ENCODE measurements at regions not wholly inside any gene's neighbourhood (a gene's known extent, or its start where the extent isn't known, plus 50 kb on each side); places are given as distances from the start of the nearest gene placed in this dataset.

DNA sequence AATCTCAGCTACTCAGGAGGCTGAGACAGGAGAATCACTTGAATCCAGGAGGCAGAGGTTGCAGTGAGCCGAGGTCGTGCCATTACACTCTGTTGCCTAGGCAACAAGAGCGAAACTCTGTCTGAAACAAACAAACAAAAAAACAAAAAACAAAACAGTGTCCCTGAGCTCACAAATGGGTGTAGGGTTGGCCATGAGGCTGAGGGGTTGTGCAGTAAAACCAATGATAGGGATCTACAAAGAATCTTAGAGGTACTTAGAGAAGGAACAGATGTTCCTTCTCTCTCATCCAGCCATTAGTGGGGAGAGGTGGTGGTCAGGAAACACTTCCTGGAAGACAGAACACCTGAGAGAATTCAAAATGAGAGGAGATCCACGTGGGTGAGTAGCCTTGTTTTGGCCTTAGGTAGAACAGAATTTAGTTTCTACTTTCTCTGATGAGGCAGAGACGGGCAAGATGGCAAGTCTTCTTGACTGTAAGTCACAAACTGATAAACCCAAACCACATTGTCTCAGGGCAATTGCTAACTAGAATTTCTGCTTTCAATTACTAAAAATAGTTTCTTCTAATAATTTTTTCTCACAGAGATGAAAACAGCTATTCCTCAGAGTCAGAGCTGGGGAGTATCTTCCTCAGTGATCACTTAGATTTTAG lies 61.5 kb upstream of the PPM1B start:
- DNase-seq, result no peak
- Histone ChIP-seq H3K4me1 (no peaks in the 10 kb centered on the region), H3K27me3 (replicated peaks in 1 of 7) (no peaks in the 10 kb centered on the region), H3K27ac (no peak overlapping the region), H3K4me3 (no peak overlapping the region), H3K9me3 (no peaks in the 10 kb centered on the region), H3K36me3 (no peaks in the 10 kb centered on the region)
- 69 to 78% (median 73%) methylated on average over 5 of the region's 5 CpGs for WGBS, 5 donors
- intact Hi-C loops (cut with DNase I; ENCODE audit: low total_unique reads), result no loop called here
- TF ChIP-seq POLR2AphosphoS5 (IDR thresholded peaks at IDR 0.05) (no peak), POLR2A (IDR thresholded peaks at IDR 0.05) (no peak)
- TF ChIP-seq, protein P1, sequence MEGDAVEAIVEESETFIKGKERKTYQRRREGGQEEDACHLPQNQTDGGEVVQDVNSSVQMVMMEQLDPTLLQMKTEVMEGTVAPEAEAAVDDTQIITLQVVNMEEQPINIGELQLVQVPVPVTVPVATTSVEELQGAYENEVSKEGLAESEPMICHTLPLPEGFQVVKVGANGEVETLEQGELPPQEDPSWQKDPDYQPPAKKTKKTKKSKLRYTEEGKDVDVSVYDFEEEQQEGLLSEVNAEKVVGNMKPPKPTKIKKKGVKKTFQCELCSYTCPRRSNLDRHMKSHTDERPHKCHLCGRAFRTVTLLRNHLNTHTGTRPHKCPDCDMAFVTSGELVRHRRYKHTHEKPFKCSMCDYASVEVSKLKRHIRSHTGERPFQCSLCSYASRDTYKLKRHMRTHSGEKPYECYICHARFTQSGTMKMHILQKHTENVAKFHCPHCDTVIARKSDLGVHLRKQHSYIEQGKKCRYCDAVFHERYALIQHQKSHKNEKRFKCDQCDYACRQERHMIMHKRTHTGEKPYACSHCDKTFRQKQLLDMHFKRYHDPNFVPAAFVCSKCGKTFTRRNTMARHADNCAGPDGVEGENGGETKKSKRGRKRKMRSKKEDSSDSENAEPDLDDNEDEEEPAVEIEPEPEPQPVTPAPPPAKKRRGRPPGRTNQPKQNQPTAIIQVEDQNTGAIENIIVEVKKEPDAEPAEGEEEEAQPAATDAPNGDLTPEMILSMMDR (IDR thresholded peaks at IDR 0.05 in 8 of 11, conservative IDR thresholded peaks at IDR 0.05 in 3 of 11), result no peak

DNA sequence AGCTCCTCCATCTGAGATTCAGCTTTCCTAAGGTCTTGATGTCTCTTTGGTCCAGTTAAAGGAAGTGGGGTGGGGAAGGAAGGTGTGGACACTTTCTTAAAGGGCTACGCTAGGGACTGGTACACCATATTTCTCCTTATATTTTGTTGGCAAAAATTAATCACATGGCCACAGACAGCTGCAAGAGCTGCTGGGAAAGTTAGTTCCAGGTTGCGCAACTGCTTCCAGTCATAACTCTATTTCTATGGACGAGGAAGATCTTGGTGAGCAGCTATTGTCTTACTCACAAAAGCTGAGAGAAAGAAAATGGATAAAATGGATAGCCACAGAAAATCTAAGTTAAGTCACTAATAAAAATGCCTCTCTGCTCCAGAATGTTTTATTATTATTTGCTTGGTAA lies 60.7 kb upstream of the PPM1B start:
- intact Hi-C loops (cut with DNase I; ENCODE audit: low total_unique reads), result no loop called here

DNA sequence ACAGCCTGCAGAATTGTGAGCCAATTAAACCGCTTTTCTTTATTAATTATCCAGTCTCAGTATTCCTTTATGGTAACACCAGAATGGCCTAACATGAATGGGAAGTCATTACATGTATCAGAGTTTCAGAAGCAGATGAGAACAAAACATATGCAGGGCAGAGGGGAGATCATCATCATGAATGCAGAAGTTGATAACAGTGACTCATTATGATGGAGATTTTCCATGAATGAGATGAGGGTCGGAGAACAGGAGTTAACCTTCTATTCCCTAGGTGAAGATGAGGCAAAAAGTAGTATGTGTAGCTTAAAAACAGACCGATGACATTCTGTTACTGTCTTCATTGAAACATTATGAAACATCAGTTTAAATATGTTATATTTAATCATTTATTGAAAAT lies 59.5 kb upstream of the PPM1B start:
- no peaks in the 10 kb centered on the region for H3K27me3 ChIP-seq (replicated peaks in 1 of 7)
- DNase-seq, result no peak
- H3K36me3 ChIP-seq, result no peaks in the 10 kb centered on the region
- no peaks in the 10 kb centered on the region for H3K4me1 ChIP-seq
- intact Hi-C loops (cut with DNase I; ENCODE audit: low total_unique reads), result no loop called here
- no peaks in the 10 kb centered on the region for H3K9me3 ChIP-seq
- no peak overlapping the region for H3K27ac ChIP-seq
- TF ChIP-seq, protein P1 (IDR thresholded peaks at IDR 0.05 in 8 of 11, conservative IDR thresholded peaks at IDR 0.05 in 3 of 11), result no peak
- TF ChIP-seq POLR2AphosphoS5 (IDR thresholded peaks at IDR 0.05) (no peak), POLR2A (IDR thresholded peaks at IDR 0.05) (no peak)
- 84 to 98% (median 90%) methylated on average over 3 of the region's 3 CpGs for WGBS, 5 donors
- no peak overlapping the region for H3K4me3 ChIP-seq

More for the DNA sequence above, 60.7 kb upstream of the PPM1B start:
- H3K27me3 ChIP-seq (replicated peaks in 1 of 7), result no peaks in the 10 kb centered on the region
- 68 to 83% (median 77%) methylated on average over 3 of the region's 3 CpGs for WGBS, 5 donors
- no peak overlapping the region for H3K27ac ChIP-seq
- DNase-seq, result no peak
- H3K36me3 ChIP-seq, result no peaks in the 10 kb centered on the region
- no peak overlapping the region for H3K4me3 ChIP-seq
- TF ChIP-seq, protein P1 (IDR thresholded peaks at IDR 0.05 in 8 of 11, conservative IDR thresholded peaks at IDR 0.05 in 3 of 11), result no peak
- no peak for TF ChIP-seq POLR2AphosphoS5 (IDR thresholded peaks at IDR 0.05)
- no peak for TF ChIP-seq POLR2A (IDR thresholded peaks at IDR 0.05)
- no peaks in the 10 kb centered on the region for H3K4me1 ChIP-seq
- H3K9me3 ChIP-seq, result no peaks in the 10 kb centered on the region

DNA sequence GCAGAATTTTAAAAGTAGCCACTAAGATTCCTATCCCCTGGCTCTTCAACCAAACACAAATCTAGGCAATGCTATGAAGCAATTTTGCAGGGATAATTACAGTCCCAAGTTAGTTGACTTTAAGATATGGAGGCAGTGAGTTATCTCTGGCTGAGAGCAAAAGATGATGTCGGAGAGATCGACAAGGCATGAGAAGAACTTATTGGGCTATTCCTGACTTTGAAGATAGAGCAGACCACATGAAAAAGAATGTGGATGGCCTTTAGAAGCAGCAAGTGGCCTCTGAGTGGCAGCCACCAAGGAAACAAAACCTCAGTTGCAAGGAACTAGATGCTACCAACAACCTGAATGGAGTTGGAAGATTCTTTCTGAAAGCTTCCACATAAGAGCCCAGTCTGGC lies 58.2 kb upstream of the PPM1B start:
- no peaks in the 10 kb centered on the region for H3K27me3 ChIP-seq (replicated peaks in 1 of 7)
- no peak for DNase-seq
- no peaks in the 10 kb centered on the region for H3K9me3 ChIP-seq
- TF ChIP-seq, protein P1 (IDR thresholded peaks at IDR 0.05 in 8 of 11, conservative IDR thresholded peaks at IDR 0.05 in 3 of 11), result no peak
- TF ChIP-seq POLR2A (IDR thresholded peaks at IDR 0.05), result no peak
- no peak for TF ChIP-seq POLR2AphosphoS5 (IDR thresholded peaks at IDR 0.05)
- WGBS, 5 donors, result 32 to 71% (median 64%) methylated on average over 2 of the region's 2 CpGs
- no peaks in the 10 kb centered on the region for H3K4me1 ChIP-seq
- no peak overlapping the region for H3K27ac ChIP-seq
- intact Hi-C loops (cut with DNase I; ENCODE audit: low total_unique reads), result no loop called here
- H3K36me3 ChIP-seq, result no peaks in the 10 kb centered on the region
- H3K4me3 ChIP-seq, result no peak overlapping the region
